GM18868 (cell line): ENCODE measurements at regions not wholly inside any gene's neighbourhood (a gene's known extent, or its start where the extent isn't known, plus 50 kb on each side); places are given as distances from the start of the nearest gene placed in this dataset.
A peak's percentile ranks its signal among the peaks of the same experiment; 100 is the strongest.

Experiments used
- ATAC-seq: cut with Tn5 transposase; IDR thresholded peaks from one replicate; pipeline ENCODE4 v1.9.1; 2021; ENCODE audit warnings: mild to moderate bottlenecking, moderate library complexity; ENCODE audit not compliant: unreplicated experiment

DNA sequence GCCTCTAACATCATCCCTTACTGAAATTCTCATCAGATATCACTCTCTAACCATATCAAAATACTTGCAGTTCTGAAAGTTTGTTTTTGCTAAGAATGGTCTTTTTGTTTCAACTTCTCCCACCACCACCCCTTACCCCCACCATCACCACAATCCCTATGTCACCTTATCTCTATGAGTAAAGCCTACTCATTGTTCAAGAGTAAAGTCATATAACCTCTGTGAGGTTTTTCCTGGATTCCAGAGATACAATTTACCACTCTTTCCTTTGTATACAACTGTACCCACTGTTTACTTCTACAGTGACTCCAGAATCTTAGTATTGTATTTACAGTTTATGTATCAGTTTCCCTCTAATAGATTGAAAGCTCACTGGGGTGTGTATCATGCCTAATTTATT lies 158.0 kb upstream of the PCDH10 start:
- no peak for ATAC-seq

DNA sequence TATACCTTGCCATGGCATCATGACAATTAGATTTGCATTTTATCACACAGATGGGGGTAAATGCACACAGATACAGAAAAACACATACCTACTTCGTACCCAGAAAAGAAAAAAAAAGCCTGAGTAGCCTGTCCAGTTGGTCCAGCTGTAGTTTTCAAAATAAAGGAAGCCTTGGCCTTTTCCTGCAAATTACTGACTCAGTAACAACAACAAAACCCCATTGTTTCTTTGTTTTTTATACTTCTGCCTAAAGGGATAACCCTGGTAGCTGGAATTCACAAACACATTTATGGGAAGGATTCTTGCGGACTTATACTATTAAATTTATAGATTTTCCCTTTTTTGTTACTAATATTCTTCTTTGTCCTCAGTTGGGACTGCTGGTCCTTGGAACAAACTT lies 156.4 kb upstream of the PCDH10 start:
- no peak for ATAC-seq

DNA sequence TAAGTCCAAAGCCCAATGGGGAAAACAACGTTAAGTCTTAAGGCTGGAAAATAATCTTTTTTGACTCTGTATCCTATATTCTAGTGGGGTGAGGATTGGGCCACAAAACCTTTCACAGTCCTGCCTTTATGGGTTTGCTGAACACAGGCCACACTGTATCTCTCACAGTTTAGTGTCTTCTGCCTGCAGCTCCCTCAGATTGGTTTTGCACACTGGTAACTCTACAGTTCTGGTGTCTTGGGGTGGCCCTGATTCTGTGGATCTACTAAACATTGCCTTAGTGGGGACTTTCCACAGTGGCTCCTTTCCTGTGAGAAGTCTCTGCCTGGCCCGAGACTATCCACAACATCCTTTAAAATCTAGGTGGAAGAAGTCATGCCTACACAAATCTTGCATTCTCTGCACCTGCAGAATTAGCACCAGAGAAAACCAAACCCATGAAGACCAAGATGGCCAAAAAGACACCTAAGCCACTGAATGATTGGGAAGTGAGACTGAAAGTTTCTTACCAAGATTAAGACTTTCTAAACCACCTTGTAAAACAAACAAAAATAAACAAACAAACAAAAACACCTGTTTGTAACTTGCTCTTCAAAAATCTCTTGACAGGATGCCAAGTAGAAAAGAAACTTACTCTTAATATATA lies 150.4 kb upstream of the PCDH10 start:
- no peak for ATAC-seq

DNA sequence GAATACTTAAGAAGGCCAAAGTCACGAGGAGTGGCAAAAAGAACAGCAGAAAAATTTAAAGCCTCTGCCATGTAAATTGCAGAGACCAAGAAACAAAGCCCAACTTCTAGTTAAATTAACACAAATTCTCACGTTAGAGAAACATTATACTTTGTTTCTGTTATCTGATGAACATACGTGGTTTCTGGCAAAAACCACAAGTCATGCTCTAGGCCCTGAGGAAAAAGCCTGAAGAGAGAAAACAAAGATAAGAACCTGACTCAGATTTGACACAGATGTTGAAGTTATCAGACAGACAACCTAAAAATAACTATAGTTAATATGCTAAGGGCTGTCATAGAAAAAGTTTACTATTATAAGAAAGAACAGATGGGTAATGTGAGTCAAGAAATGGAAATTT lies 149.1 kb upstream of the PCDH10 start:
- ATAC-seq: peak; percentile 58

DNA sequence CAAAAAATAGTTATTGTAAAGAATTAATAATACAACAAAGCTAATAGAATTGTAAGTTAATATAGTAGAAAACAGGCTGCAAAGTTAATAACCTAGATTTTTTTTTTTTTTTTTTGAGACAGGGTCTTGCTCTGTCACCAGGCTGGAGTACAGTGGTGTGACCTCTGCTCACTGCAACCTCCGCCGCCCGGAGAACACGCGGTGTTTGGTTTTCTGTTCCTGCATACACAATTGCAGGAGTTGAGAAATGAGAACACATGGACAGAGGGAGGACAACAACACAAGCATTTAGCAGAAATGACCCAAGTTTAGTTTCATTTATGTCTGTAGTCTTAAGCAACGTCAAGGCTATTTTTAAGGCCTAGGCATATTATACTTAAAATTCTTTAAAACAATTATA lies 145.9 kb upstream of the PCDH10 start:
- no peak for ATAC-seq

DNA sequence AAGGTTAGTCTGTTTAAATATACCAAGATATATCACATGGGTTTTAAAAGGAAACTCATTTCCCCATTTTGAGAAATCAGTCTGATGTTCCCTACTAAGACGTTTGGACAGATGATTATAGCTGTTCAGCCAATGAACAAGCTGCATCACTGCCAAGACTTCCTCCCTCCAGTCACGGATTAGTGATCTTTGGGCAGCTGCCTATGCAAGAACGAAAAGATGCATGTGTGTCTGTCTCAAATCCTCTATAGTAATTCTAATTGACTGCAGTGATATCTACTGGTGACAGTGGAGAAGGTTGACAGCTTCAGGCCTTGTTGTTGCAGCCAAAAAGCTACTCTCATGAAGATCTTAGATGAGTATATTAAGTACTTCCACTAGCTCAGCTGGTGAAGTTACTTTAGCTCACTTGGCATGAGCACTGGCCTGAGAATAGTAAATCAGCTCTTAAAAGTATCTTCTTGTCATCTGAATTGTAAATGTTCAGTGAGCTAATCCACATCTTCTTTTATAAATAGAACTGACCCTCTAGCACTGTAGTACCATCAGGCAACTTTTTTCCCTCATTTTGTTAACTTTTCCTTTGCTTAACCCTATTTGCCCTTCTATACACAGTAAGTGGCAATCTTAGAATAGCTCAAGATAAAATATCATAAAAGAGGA lies 134.5 kb upstream of the PCDH10 start:
- no peak for ATAC-seq

DNA sequence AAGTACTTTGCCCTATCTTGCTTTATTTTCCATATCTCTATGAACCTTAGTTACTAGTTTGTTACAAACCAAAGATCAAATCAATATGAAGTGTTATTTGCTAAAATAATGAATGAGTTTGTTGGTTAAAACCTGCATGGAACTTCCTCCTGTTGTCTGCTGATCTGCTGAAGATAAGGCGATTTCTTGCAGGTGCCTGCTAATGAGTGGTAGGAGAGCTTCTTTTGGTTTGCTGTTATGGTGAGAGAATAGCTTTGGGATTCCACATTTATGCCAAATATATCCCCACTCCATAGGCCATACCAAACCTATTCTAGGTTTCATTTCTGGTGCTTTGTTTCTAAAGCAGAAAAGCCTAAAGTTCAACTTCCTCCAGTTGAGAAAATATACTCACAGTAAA lies 103.8 kb upstream of the PCDH10 start:
- no peak for ATAC-seq

DNA sequence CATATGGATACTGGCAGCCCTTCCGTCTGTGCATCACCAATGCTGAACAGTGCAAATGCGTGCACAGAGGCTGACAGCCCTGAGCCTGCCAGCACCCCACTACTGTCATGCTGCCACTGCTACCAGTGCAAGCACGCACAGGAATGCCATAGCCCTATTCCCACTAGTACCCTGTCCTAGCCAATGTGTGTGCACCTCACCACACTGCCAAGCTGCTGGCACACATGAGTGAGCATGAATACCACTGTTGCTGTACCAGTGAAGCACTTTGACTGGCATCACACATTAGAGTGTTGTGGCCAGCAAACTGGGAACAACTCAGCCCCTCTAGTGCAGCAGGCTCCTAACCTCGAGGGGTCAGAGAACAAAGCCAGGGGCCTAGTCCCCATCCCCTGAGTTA lies 102.9 kb upstream of the PCDH10 start:
- ATAC-seq: no peak

DNA sequence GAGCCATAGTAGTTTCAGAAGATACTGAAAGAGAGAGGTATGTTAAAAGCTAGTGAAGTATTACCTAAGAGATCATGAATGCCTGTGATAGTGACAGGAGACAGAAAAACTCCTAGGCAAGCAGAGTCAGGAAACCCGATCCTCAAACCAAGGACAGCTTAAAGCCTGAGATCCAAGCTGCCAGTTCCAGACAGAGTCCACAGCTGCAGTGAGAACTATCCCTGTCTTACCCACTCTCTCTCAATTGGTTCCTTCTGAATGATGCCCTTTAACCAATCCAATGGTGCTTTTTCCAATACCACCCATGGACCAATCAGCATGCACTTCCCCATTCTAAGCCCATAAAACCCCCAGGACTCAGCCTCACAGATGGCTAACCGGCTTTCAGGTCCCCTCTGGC lies 90.4 kb upstream of the PCDH10 start:
- no peak for ATAC-seq

DNA sequence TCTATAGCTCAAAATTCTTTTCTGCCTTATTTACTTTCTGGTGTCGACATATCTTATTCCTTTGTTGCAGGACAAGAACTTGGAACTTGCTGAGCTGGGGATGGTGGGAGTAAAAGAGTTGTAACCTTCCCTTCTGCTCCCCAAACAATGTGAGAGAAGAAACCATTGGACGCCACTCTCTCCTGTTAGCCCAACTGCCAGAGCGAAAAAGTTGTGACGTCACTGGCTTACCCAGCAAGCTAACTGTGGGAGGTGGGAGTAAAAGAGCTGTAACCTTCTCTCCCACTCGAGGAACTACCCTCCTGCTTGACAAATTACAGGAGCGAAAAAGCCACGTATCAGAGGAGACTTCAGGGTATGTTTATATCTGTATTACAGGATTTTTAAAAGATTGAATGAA lies 90.0 kb upstream of the PCDH10 start:
- no peak for ATAC-seq

DNA sequence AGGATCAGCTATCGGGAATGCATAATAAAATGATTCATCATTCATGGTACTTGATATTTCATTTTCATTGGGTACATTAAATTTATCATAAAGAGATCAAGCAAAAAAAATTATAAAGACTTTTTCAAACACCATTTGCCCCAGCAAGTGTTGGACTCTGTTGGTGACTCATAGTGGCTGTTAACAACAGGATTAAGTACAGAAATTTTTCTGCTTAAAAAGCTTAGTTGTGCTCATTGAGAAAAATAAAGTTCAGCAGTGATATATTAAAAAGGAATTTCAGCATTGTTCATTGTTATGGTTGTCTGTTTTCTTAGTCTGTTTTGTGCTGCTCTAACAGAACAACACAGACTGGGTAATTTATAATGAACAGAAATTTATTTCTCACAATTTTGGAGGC lies 86.2 kb upstream of the PCDH10 start:
- ATAC-seq: no peak

DNA sequence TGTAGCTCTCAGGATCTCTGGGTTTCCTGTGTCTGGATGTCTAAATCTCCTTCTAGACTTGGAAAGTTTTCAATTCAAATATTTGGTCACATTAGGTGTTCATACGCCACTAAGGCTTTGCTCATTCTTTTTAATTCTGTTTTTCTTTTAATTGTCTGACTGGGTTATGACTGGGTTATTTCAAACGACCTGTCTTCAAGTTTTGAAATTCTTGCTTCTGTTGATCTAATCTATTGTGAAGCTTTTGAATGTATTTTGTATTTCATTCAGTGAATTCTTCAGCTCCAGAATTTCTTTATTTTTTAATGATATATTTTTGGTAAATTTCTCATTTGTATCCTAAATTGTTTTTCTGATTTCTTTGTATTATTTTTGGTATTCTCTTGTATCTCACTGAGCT lies 81.0 kb upstream of the PCDH10 start:
- no peak for ATAC-seq

DNA sequence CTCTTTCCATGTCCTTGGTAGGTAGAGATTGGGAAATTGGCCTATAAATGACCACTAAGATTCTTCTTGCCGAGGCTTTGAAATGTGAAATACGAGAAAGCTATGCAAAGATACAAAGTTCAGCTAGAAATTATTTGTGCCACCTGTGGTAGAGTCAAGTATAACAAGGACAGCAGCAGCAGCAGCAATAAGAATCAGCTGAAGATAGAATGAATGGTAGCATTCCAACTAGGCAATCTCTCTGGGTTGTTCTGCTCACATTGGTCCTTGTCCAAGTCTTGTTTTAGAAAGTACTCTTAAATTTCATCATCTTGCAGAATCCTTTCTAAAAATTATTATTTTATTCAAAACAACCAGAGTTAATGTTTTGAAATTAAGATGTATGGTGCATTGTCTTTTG lies 67.8 kb upstream of the PCDH10 start:
- ATAC-seq: no peak

DNA sequence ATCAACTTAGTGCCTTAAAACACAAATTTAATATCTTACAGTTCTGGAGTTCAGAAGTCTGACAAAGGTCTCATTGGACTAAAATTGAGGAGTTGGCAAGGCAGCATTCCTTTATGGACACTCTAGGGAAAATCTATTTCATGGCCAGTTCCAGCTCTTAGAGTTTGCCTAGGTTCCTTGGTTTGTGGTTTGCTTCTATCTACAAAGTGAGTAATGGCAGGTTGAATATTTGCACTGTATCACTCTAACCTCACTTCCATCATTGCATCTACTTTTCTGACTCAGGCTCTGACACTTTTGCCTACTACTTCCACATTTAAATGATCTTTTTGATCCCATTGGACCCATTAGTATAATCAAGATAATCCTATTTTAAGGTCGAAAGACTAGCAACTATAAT lies 64.7 kb upstream of the PCDH10 start:
- ATAC-seq: no peak

DNA sequence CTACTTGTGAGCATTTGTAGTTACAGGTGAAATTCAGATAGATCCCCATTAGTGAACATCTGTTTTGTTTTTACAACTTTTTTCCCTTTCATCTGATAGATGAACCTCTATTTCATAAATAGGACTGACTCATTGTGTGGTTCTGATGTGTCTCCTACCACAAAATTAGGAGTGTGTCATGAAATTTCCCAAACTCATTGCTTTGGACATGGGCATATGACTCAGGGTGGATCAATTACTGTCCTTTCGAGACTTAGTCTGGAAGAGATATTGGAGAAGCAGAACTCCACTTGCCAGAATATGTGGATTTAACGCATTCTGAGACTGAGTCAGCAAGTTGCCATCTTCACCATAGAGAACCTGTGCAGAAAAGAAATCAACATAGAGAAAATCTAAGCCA lies 53.5 kb upstream of the PCDH10 start:
- no peak for ATAC-seq

DNA sequence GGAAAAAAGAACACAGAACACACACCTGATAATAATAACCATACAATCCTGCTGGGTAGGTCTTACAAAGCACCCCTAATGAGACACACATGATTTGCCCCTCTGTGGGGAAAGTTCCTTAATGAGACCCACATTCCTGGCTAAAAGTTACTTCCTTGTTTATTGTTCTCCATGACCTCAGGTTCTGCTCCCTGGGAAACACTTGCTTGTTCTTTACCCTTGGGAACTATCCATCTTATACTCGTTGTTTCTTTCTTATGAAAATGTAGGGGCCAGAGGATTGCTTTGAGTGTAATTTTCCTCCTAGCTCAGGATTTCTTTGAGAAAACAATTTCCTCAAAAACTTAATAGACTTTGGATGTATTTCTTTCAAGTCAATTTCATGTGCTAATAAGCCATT lies 52.1 kb upstream of the PCDH10 start:
- ATAC-seq: no peak
